ENCODE measurements at regions not wholly inside any gene's neighbourhood (a gene's known extent, or its start where the extent isn't known, plus 50 kb on each side); places are given as distances from the start of the nearest gene placed in this dataset.

DNA sequence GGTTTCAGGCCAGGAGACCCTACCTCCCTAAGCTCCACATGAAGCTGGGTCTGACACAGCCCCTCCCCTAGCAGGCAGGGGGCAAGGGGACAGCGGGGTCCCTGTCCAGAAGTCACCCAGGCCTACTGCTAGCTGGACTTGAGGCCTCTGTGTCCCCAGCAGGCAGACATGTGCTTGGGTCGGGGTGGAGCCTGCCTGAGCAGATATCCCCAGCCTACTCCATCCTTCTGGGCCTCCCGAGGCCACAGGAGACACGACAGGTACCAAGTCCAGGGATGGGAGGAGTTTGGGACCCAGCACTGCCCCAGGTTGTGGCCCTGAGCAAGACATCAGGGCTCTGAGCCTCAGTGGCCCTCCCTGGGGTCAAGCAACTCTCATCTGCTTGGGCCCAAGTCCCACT lies 105.2 kb upstream of the EIF5 start:
- WGBS, 2 experiments (ENCODE audit: extremely low coverage in 1 of 2, insufficient coverage in 1 of 2, insufficient read length in 1 of 2, insufficient replicate concordance in 2 of 2, low coverage in 1 of 2, low lambda C conversion rate in 2 of 2, missing lambda C conversion rate in 1 of 2), result 89% methylated on average over 3 of the region's 4 CpGs; no CpG with 5 or more reads in 1 of the 2 experiments
- no peak overlapping the region for H3K14ac ChIP-seq (ENCODE audit: insufficient read length)
- no peak for FAIRE-seq

More for the DNA sequence above, 105.2 kb upstream of the EIF5 start:
- no peak for DNase-seq (ENCODE audit: low read depth in 1 of 2, low spot score in 2 of 2)
- Histone ChIP-seq H3K79me1 (ENCODE audit: low read depth, low read length) (no peaks in the 10 kb centered on the region), H3K23me2 (ENCODE audit: low read depth, low read length) (no peaks in the 10 kb centered on the region), H3K18ac (ENCODE audit: extremely low read depth, low read length) (peak overlapping the region; percentile 19), H2BK20ac (ENCODE audit: low read length) (no peak overlapping the region), H2AK5ac (ENCODE audit: low read depth, low read length) (no peak overlapping the region), H4K5ac (ENCODE audit: insufficient read length, low read depth, low read length) (no peak overlapping the region), H3K27me3 (replicated peaks in 1 of 4; ENCODE audit: control insufficient read depth in 3 of 4, extremely low read depth in 1 of 4, insufficient read depth in 3 of 4, low read length in 3 of 4) (no peaks in the 10 kb centered on the region), H2BK5ac (ENCODE audit: low read depth, low read length) (no peak overlapping the region; the same call in 1 of the 2 replicates), H4K91ac (replicated peaks; ENCODE audit: insufficient read length, low read length) (no peak overlapping the region), H3K9ac (replicated peaks in 1 of 4; ENCODE audit: extremely low read depth in 1 of 4, low read depth in 3 of 4, low read length in 3 of 4) (no peak overlapping the region; a peak in 1 of 7 replicates), H3K4ac (replicated peaks; ENCODE audit: insufficient read length, low read depth, low read length) (no peak overlapping the region), H3K79me2 (ENCODE audit: control insufficient read depth in 1 of 2, insufficient read depth in 2 of 2, low read length in 2 of 2) (no peaks in the 10 kb centered on the region), H3K36me3 (ENCODE audit: control insufficient read depth in 2 of 4, insufficient read depth in 4 of 4, low read length in 3 of 4) (no peaks in the 10 kb centered on the region), H4K20me1 (replicated peaks in 1 of 2; ENCODE audit: control insufficient read depth in 1 of 2, insufficient read depth in 2 of 2, low read length in 2 of 2) (no peaks in the 10 kb centered on the region), H3K9me3 (ENCODE audit: insufficient read depth in 2 of 2, low read depth in 1 of 2, low read length in 1 of 2) (no peaks in the 10 kb centered on the region), H3K4me3 (ENCODE audit: extremely low read depth in 1 of 4, insufficient read depth in 2 of 4, low read depth in 3 of 4, low read length in 4 of 4) (no peak overlapping the region), H3K4me2 (ENCODE audit: insufficient read depth in 1 of 2, low read depth in 2 of 2, low read length in 2 of 2) (no peak overlapping the region), H2BK12ac (ENCODE audit: low read depth, low read length) (no peak overlapping the region), H4K8ac (ENCODE audit: extremely low read depth, insufficient read depth, low read length) (no peak overlapping the region), H2AFZ (ENCODE audit: low read length) (no peak overlapping the region), H3K56ac (replicated peaks; ENCODE audit: insufficient read length, low read depth, low read length) (no peak overlapping the region), H3K23ac (ENCODE audit: insufficient read length) (no peak overlapping the region), H2BK15ac (ENCODE audit: low read length) (no peak overlapping the region; the same call in 1 of the 2 replicates), H3K27ac (ENCODE audit: low read depth, low read length) (no peak overlapping the region), H3K4me1 (replicated peaks in 1 of 4; ENCODE audit: control insufficient read depth in 3 of 4, insufficient read depth in 4 of 4, low read length in 3 of 4) (peaks cover 0 to 6% (median 1%) of the 10 kb centered on the region in 4 experiments; a peak in 3 of 7 replicates), H2BK120ac (replicated peaks; ENCODE audit: low read depth, low read length) (no peak overlapping the region)
- ChIA-PET CTCF (ENCODE audit: partially characterized antibody) (no interaction called here), POLR2A (ENCODE audit: partially characterized antibody) (no interaction called here)
- no peak for TF ChIP-seq CREB1 (IDR thresholded peaks at IDR 0.05)
